H1 (cell line): ENCODE measurements at regions not wholly inside any gene's neighbourhood (a gene's known extent, or its start where the extent isn't known, plus 50 kb on each side); places are given as distances from the start of the nearest gene placed in this dataset.

ENCODE experiments used
- CTCF ChIA-PET: fragments of 300-600 bp; sonication (Branson Sonifier 250); formaldehyde crosslinking; loops from one replicate; lab custom pipeline; 2021; ENCODE audit not compliant: partially characterized antibody; lab: Charles Lee
- POLR2A ChIA-PET: fragments of 300-600 bp; sonication (Branson Sonifier 250); formaldehyde crosslinking; loops from one replicate; lab custom pipeline; 2021; ENCODE audit warnings: inconsistent platforms; ENCODE audit not compliant: partially characterized antibody; lab: Charles Lee
- DNase-seq, 2 experiments: peaks; one replicate each; pipeline versions ENCODE4 v3.0.0 to v3.0.0-alpha.2; 2010 to 2022; ENCODE audit warnings: low spot score in 2 of 2, low read depth in 1 of 2, mixed read lengths in 1 of 2
- FAIRE-seq: peaks from 2 replicates; lab custom pipeline; 2011; peaks lifted over from hg19 to GRCh38; lab: Jason Lieb, UNC
- H2AFZ ChIP-seq: 2 replicates; pipeline ENCODE4 v1.8.1; 2012; ENCODE audit warnings: low read length, inconsistent platforms
- H2AK5ac ChIP-seq: 2 replicates; pipeline ENCODE4 v1.6.1; 2013; ENCODE audit warnings: low read depth, low read length
- H2BK120ac ChIP-seq: replicated peaks from 2 replicates; pipeline ENCODE3; 2013; ENCODE audit warnings: low read depth, low read length, inconsistent platforms
- H2BK12ac ChIP-seq: 2 replicates; pipeline ENCODE4 v1.6.1; 2013; ENCODE audit warnings: low read depth, low read length
- H2BK15ac ChIP-seq: 2 replicates; pipeline ENCODE4 v1.6.1; 2013; ENCODE audit warnings: low read length
- H2BK20ac ChIP-seq: 2 replicates; pipeline ENCODE4 v1.6.1; 2013; ENCODE audit warnings: low read length
- H2BK5ac ChIP-seq: 2 replicates; pipeline ENCODE4 v1.6.1; 2013; ENCODE audit warnings: low read depth, low read length
- H3K14ac ChIP-seq: 2 replicates; pipeline ENCODE4 v1.6.1; 2013; ENCODE audit warnings: inconsistent platforms; ENCODE audit not compliant: insufficient read length
- H3K18ac ChIP-seq: 2 replicates; pipeline ENCODE4 v1.6.1; 2013; ENCODE audit warnings: low read length; ENCODE audit errors: extremely low read depth
- H3K23ac ChIP-seq: 2 replicates; pipeline ENCODE4 v1.6.1; 2013; ENCODE audit warnings: inconsistent platforms; ENCODE audit not compliant: insufficient read length
- H3K23me2 ChIP-seq: 2 replicates; pipeline ENCODE4 v1.6.1; 2013; ENCODE audit warnings: low read depth, low read length
- H3K27ac ChIP-seq: 2 replicates; pipeline ENCODE4 v1.6.1; 2011; ENCODE audit warnings: low read depth, low read length, inconsistent platforms
- H3K27me3 ChIP-seq, 4 experiments: replicated peaks in 1 of 4; 1 replicate in 1 of 4; 2 replicates in 3 of 4; pipeline versions ENCODE4 v1.6.1 to v1.8.1; 2011 to 2013; ENCODE audit warnings: low read length in 3 of 4, mild to moderate bottlenecking in 3 of 4, inconsistent platforms in 2 of 4, mixed read lengths in 2 of 4, moderate library complexity in 1 of 4; ENCODE audit not compliant: control insufficient read depth in 3 of 4, insufficient read depth in 3 of 4; ENCODE audit errors: extremely low read depth in 1 of 4
- H3K36me3 ChIP-seq, 4 experiments: 2 replicates each; pipeline versions ENCODE4 v1.6.1 to v1.8.1; 2011 to 2013; ENCODE audit warnings: mild to moderate bottlenecking in 4 of 4, low read length in 3 of 4, moderate library complexity in 2 of 4, control low read depth in 1 of 4, inconsistent platforms in 1 of 4; ENCODE audit not compliant: insufficient read depth in 4 of 4, control insufficient read depth in 2 of 4
- H3K4ac ChIP-seq: replicated peaks from 2 replicates; pipeline ENCODE3; 2013; ENCODE audit warnings: low read length, low read depth, mixed read lengths, inconsistent platforms; ENCODE audit not compliant: insufficient read length
- H3K4me1 ChIP-seq, 4 experiments: replicated peaks in 1 of 4; 1 replicate in 1 of 4; 2 replicates in 3 of 4; pipeline versions ENCODE4 v1.6.1 to v1.8.1; 2011 to 2013; ENCODE audit warnings: low read length in 3 of 4, inconsistent platforms in 2 of 4, mixed read lengths in 1 of 4; ENCODE audit not compliant: insufficient read depth in 4 of 4, control insufficient read depth in 3 of 4
- H3K4me2 ChIP-seq, 2 experiments: 2 replicates each; pipeline versions ENCODE4 v1.6.1 to v1.8.1; 2011 to 2013; ENCODE audit warnings: low read depth in 2 of 2, low read length in 2 of 2, control low read depth in 1 of 2, inconsistent platforms in 1 of 2, mild to moderate bottlenecking in 1 of 2; ENCODE audit not compliant: insufficient read depth in 1 of 2
- H3K4me3 ChIP-seq, 4 experiments: fragments of 200-600, 300-600 bp in 1 of 4; sonication (generic), shearing (Covaris generic), sonication (Bioruptor Twin) in 1 of 4; 2 replicates each; pipeline versions ENCODE4 v1.5.1 to v1.8.1; 2011 to 2016; ENCODE audit warnings: low read length in 4 of 4, low read depth in 3 of 4, control low read depth in 2 of 4, inconsistent platforms in 2 of 4, mild to moderate bottlenecking in 2 of 4, mixed read lengths in 1 of 4, moderate library complexity in 1 of 4; ENCODE audit not compliant: insufficient read depth in 2 of 4; ENCODE audit errors: extremely low read depth in 1 of 4
- H3K56ac ChIP-seq: replicated peaks from 2 replicates; pipeline ENCODE3; 2013; ENCODE audit warnings: low read depth, mild to moderate bottlenecking, mixed read lengths, low read length, inconsistent platforms; ENCODE audit not compliant: insufficient read length
- H3K79me1 ChIP-seq: 2 replicates; pipeline ENCODE4 v1.6.1; 2013; ENCODE audit warnings: low read depth, low read length, control low read depth
- H3K79me2 ChIP-seq, 2 experiments: 2 replicates each; pipeline versions ENCODE4 v1.6.1 to v1.8.1; 2012 to 2013; ENCODE audit warnings: low read length in 2 of 2, mild to moderate bottlenecking in 2 of 2, inconsistent platforms in 1 of 2; ENCODE audit not compliant: insufficient read depth in 2 of 2, control insufficient read depth in 1 of 2
- H3K9ac ChIP-seq, 4 experiments: replicated peaks in 1 of 4; 1 replicate in 1 of 4; 2 replicates in 3 of 4; pipeline versions ENCODE4 v1.6.1 to v1.8.1; 2011 to 2013; ENCODE audit warnings: low read depth in 3 of 4, low read length in 3 of 4, control low read depth in 2 of 4, mild to moderate bottlenecking in 2 of 4, moderate library complexity in 2 of 4, inconsistent platforms in 1 of 4; ENCODE audit errors: extremely low read depth in 1 of 4
- H3K9me3 ChIP-seq, 2 experiments: 2 replicates each; pipeline versions ENCODE4 v1.6.1 to v1.8.1; 2012 to 2013; ENCODE audit warnings: mild to moderate bottlenecking in 2 of 2, moderate library complexity in 2 of 2, control low read depth in 1 of 2, inconsistent platforms in 1 of 2, low read depth in 1 of 2, low read length in 1 of 2, mixed read lengths in 1 of 2; ENCODE audit not compliant: insufficient read depth in 2 of 2
- H4K20me1 ChIP-seq, 2 experiments: replicated peaks in 1 of 2; 2 replicates each; pipeline versions ENCODE3 to v1.8.1; 2011 to 2013; ENCODE audit warnings: inconsistent platforms in 2 of 2, low read length in 2 of 2, mild to moderate bottlenecking in 1 of 2; ENCODE audit not compliant: insufficient read depth in 2 of 2, control insufficient read depth in 1 of 2
- H4K5ac ChIP-seq: 2 replicates; pipeline ENCODE4 v1.6.1; 2013; ENCODE audit warnings: low read length, low read depth, mixed read lengths, inconsistent platforms; ENCODE audit not compliant: insufficient read length
- H4K8ac ChIP-seq: 2 replicates; pipeline ENCODE4 v1.8.0; 2013; ENCODE audit warnings: mild to moderate bottlenecking, moderate library complexity, low read length, inconsistent platforms; ENCODE audit not compliant: insufficient read depth; ENCODE audit errors: extremely low read depth
- H4K91ac ChIP-seq: replicated peaks from 2 replicates; pipeline ENCODE3; 2013; ENCODE audit warnings: low read length, mixed read lengths, inconsistent platforms; ENCODE audit not compliant: insufficient read length
- KDM1A ChIP-seq: fragments of 200-600, 300-600 bp; sonication (generic); IDR thresholded peaks from 2 replicates; pipeline ENCODE4 v1.7.1; 2016; ENCODE audit warnings: mild to moderate bottlenecking, low read length, borderline replicate concordance
- MAFK ChIP-seq: IDR thresholded peaks from 2 replicates; pipeline ENCODE4 v1.6.1; 2012; ENCODE audit warnings: low read depth, mild to moderate bottlenecking, improper control_type of control experiment, low read length
- WGBS, 2 experiments: shearing (Covaris generic) in 1 of 2; methylation state at CpG; one replicate each; pipeline versions ENCODE4 v1.1.6 to v1.1.7; 2013 to 2015; ENCODE audit warnings: low lambda C conversion rate in 2 of 2, mixed read lengths in 2 of 2, inconsistent platforms in 1 of 2, low coverage in 1 of 2, missing lambda C conversion rate in 1 of 2; ENCODE audit not compliant: insufficient replicate concordance in 2 of 2, insufficient coverage in 1 of 2, insufficient read length in 1 of 2; ENCODE audit errors: extremely low coverage in 1 of 2, missing lambda C conversion rate in 1 of 2; 5-methylcytosine and 5-hydroxymethylcytosine counted together

- Histone ChIP-seq H2BK5ac (no peak overlapping the region), H4K91ac (no peak overlapping the region), H2AFZ (no peak overlapping the region), H3K4me1 (no peaks in the 10 kb centered on the region), H3K4me3 (no peak overlapping the region), H2BK120ac (no peak overlapping the region), H3K79me1 (no peaks in the 10 kb centered on the region), H2BK15ac (no peak overlapping the region), H3K14ac (no peak overlapping the region), H2BK20ac (no peak overlapping the region), H4K20me1 (no peaks in the 10 kb centered on the region), H3K27ac (no peak overlapping the region), H3K9ac (no peak overlapping the region), H3K56ac (no peak overlapping the region), H3K79me2 (no peaks in the 10 kb centered on the region), H3K36me3 (no peaks in the 10 kb centered on the region; a peak in 1 of 8 replicates), H3K18ac (no peak overlapping the region), H2AK5ac (no peak overlapping the region), H3K27me3 (no peaks in the 10 kb centered on the region), H3K23me2 (no peaks in the 10 kb centered on the region), H3K4ac (no peak overlapping the region)
- CTCF ChIA-PET = interaction anchor here (1.2 kb wide), 1 partner anchor 12 kb away, joined by 4 read pairs; no protein-coding TSS in a partner anchor
- POLR2A ChIA-PET = no interaction called here
- DNase-seq (no peak), FAIRE-seq (no peak)
- TF ChIP-seq KDM1A (no peak), MAFK (peak; percentile 84)
- TF ChIP-seq, all 59 proteins: peak for 1
- whole genome bisulfite sequencing, 2 experiments = 100% methylated on average over 1 of the region's 1 CpG; no CpG with 5 or more reads in 1 of the 2 experiments
- H3K4me2 ChIP-seq = no peak overlapping the region
- no peak overlapping the region for H4K5ac ChIP-seq
- no peak overlapping the region for H4K8ac ChIP-seq
- H3K9me3 ChIP-seq = peaks cover 6 to 12% of the 10 kb centered on the region in 2 experiments
- no peak overlapping the region for H2BK12ac ChIP-seq
- H3K23ac ChIP-seq = no peak overlapping the region
These were observed 841.0 kb downstream of the OTOL1 start for GRCh38 chr3:162337630-162338029.
